A673 (cell line): ENCODE measurements at regions not wholly inside any gene's neighbourhood (a gene's known extent, or its start where the extent isn't known, plus 50 kb on each side); places are given as distances from the start of the nearest gene placed in this dataset.

ENCODE experiments used
- BruUV-seq: library from RNA; stranded (reverse); fragments of 400-500 nt; replicated peaks from 2 replicates; lab custom pipeline; 2021; lab: Mats Ljungman, UMichigan
- CTCF ChIA-PET: fragments of 300-600 bp; sonication (Branson Sonifier 250); formaldehyde crosslinking; loops from one replicate; lab custom pipeline; 2022; ENCODE audit warnings: antibody characterized with exemption; lab: Charles Lee
- POLR2A ChIA-PET: fragments of 300-600 bp; sonication (Branson Sonifier 250); formaldehyde crosslinking; loops from one replicate; lab custom pipeline; 2022; ENCODE audit warnings: antibody characterized with exemption; ENCODE audit not compliant: low non-redundant PET; lab: Charles Lee
- DNase-seq: peaks from one replicate; pipeline ENCODE4 v3.0.0-alpha.2; 2015; ENCODE audit warnings: low spot score
- H3K27ac ChIP-seq: fragments of 200-600 bp; sonication (generic); 2 replicates; pipeline ENCODE4 v1.5.1; 2016; ENCODE audit warnings: mixed run types, low read depth, mild to moderate bottlenecking, mixed read lengths, antibody characterized with exemption, low read length; ENCODE audit not compliant: poor library complexity, severe bottlenecking
- H3K27me3 ChIP-seq: fragments of 200-600 bp; sonication (generic); replicated peaks from 2 replicates; pipeline ENCODE4 v1.6.1; 2017; ENCODE audit warnings: mixed run types, low read depth, mild to moderate bottlenecking, mixed read lengths, antibody characterized with exemption, low read length; ENCODE audit not compliant: insufficient read depth, poor library complexity
- H3K36me3 ChIP-seq: fragments of 200-600 bp; sonication (generic); 2 replicates; pipeline ENCODE4 v1.6.1; 2016; ENCODE audit warnings: mixed run types, mild to moderate bottlenecking, mixed read lengths, antibody characterized with exemption, low read length; ENCODE audit not compliant: insufficient read depth, poor library complexity, severe bottlenecking
- H3K4me1 ChIP-seq: fragments of 200-600 bp; sonication (generic); 2 replicates; pipeline ENCODE4 v1.6.1; 2017; ENCODE audit warnings: mixed run types, mild to moderate bottlenecking, mixed read lengths, antibody characterized with exemption, low read length; ENCODE audit not compliant: insufficient read depth, poor library complexity, severe bottlenecking
- H3K4me3 ChIP-seq: fragments of 200-600 bp; sonication (generic); 2 replicates; pipeline ENCODE4 v1.5.1; 2016; ENCODE audit warnings: low read depth, mixed run types, mild to moderate bottlenecking, mixed read lengths, low read length; ENCODE audit not compliant: poor library complexity, severe bottlenecking
- H3K9me3 ChIP-seq: fragments of 200-600 bp; sonication (generic); 2 replicates; pipeline ENCODE4 v1.6.1; 2016; ENCODE audit warnings: mixed run types, low read depth, mild to moderate bottlenecking, mixed read lengths, antibody characterized with exemption, low read length; ENCODE audit not compliant: poor library complexity, severe bottlenecking
- CTCF ChIP-seq: fragments of 300-800, 200-600 bp; sonication (generic); conservative IDR thresholded peaks from 2 replicates; pipeline ENCODE4 v1.5.1; 2017; ENCODE audit warnings: low read depth, mild to moderate bottlenecking, antibody characterized with exemption, low read length, moderate library complexity, mixed read lengths
- EZH2 ChIP-seq: fragments of 200-600 bp; sonication (generic); IDR thresholded peaks from 2 replicates; pipeline ENCODE4 v1.6.1; 2017; ENCODE audit warnings: borderline replicate concordance, low read depth, mild to moderate bottlenecking, mixed read lengths, antibody characterized with exemption, low read length; ENCODE audit not compliant: poor library complexity, severe bottlenecking
- intact Hi-C: fragments of 100-400 bp; cut with micrococcal nuclease; formaldehyde crosslinking; loops from one replicate; pipeline ENCODE4 v1.10.0; 2022; ENCODE audit not compliant: unreplicated experiment

GRCh38 chr4:128653527-128654444, 155.7 kb upstream of the JADE1 start:
- ChIA-PET POLR2A (no interaction called here), CTCF (no interaction called here)
- intact Hi-C loops = no loop called here
- TF ChIP-seq EZH2 (no peak), CTCF (no peak)
- H3K9me3 ChIP-seq = peaks cover 8% of the 10 kb centered on the region
- no peaks in the 10 kb centered on the region for H3K27me3 ChIP-seq
- no peak for DNase-seq
- no peak overlapping the region for H3K27ac ChIP-seq
- H3K36me3 ChIP-seq = no peaks in the 10 kb centered on the region
- H3K4me3 ChIP-seq = no peak overlapping the region
- no peaks in the 10 kb centered on the region for H3K4me1 ChIP-seq
- BruUV-seq = no TSS peak

- peaks cover 4% of the 10 kb centered on the region for H3K9me3 ChIP-seq
- no peak overlapping the region for H3K4me3 ChIP-seq
- no peak for DNase-seq
- ChIA-PET CTCF (no interaction called here), POLR2A (no interaction called here)
- TF ChIP-seq CTCF (no peak), EZH2 (no peak)
- no TSS peak for BruUV-seq
- no peaks in the 10 kb centered on the region for H3K36me3 ChIP-seq
- no peak overlapping the region for H3K27ac ChIP-seq
- no peaks in the 10 kb centered on the region for H3K27me3 ChIP-seq
- H3K4me1 ChIP-seq = no peaks in the 10 kb centered on the region
- intact Hi-C loops = no loop called here
Observed at GRCh38 chr4:128649575-128650205, 159.8 kb upstream of the JADE1 start.

GRCh38 chr4:128649161-128649560, 160.3 kb upstream of the JADE1 start:
- POLR2A ChIA-PET = no interaction called here
- H3K9me3 ChIP-seq = peaks cover under 1% of the 10 kb centered on the region
- no peak overlapping the region for H3K27ac ChIP-seq
- H3K36me3 ChIP-seq = no peaks in the 10 kb centered on the region
- no TSS peak for BruUV-seq
- H3K4me1 ChIP-seq = no peaks in the 10 kb centered on the region
- intact Hi-C loops = no loop called here
- DNase-seq = no peak
- CTCF ChIA-PET = no interaction called here
- H3K4me3 ChIP-seq = no peak overlapping the region
- no peaks in the 10 kb centered on the region for H3K27me3 ChIP-seq
- TF ChIP-seq EZH2 = no peak
- TF ChIP-seq CTCF = no peak
